Mesendoderm (in vitro differentiated cells): ENCODE measurements at regions not wholly inside any gene's neighbourhood (a gene's known extent, or its start where the extent isn't known, plus 50 kb on each side); places are given as distances from the start of the nearest gene placed in this dataset.
"Not testable (repeated sequence)": the region's sequence is repeated elsewhere in the genome, so short reads cannot be mapped to it uniquely, and the experiment has no call there.

Source experiments
- DNase-seq: peaks from one replicate; pipeline ENCODE4 v3.0.0; 2013
- H2AK5ac ChIP-seq: 2 replicates; pipeline ENCODE4 v1.6.1; 2013; ENCODE audit warnings: low read length, inconsistent platforms
- H2BK120ac ChIP-seq: 2 replicates; pipeline ENCODE4 v1.6.1; 2013; ENCODE audit warnings: low read depth, mild to moderate bottlenecking, low read length, moderate library complexity, mixed read lengths
- H2BK15ac ChIP-seq: replicated peaks from 2 replicates; pipeline ENCODE4 v1.6.1; 2013; ENCODE audit warnings: low read depth, mild to moderate bottlenecking, moderate library complexity
- H2BK5ac ChIP-seq: 2 replicates; pipeline ENCODE4 v1.6.1; 2013; ENCODE audit warnings: low read length, inconsistent platforms
- H3K18ac ChIP-seq: 2 replicates; pipeline ENCODE4 v1.6.1; 2013; ENCODE audit warnings: mild to moderate bottlenecking, low read length, mixed read lengths
- H3K23ac ChIP-seq: one replicate; pipeline ENCODE4 v1.6.1; 2013; ENCODE audit warnings: low read length
- H3K27ac ChIP-seq: 2 replicates; pipeline ENCODE4 v1.5.1; 2013; ENCODE audit warnings: low read depth, mild to moderate bottlenecking, inconsistent platforms, low read length, moderate library complexity
- H3K27me3 ChIP-seq: 2 replicates; pipeline ENCODE4 v1.6.1; 2013; ENCODE audit warnings: low read length, control low read depth, mild to moderate bottlenecking, inconsistent platforms; ENCODE audit not compliant: insufficient read depth, poor library complexity
- H3K36me3 ChIP-seq: 2 replicates; pipeline ENCODE4 v1.6.1; 2013; ENCODE audit warnings: low read length, inconsistent platforms; ENCODE audit not compliant: control insufficient read depth, insufficient read depth
- H3K4ac ChIP-seq: one replicate; pipeline ENCODE4 v1.6.1; 2013; ENCODE audit warnings: low read depth, mild to moderate bottlenecking, low read length, moderate library complexity
- H3K4me1 ChIP-seq: 2 replicates; pipeline ENCODE4 v1.6.1; 2013; ENCODE audit warnings: low read depth, low read length, inconsistent platforms; ENCODE audit not compliant: control insufficient read depth
- H3K4me2 ChIP-seq: 2 replicates; pipeline ENCODE4 v1.6.1; 2013; ENCODE audit warnings: low read length
- H3K4me3 ChIP-seq: 2 replicates; pipeline ENCODE4 v1.5.1; 2013; ENCODE audit warnings: mild to moderate bottlenecking, low read length
- H3K56ac ChIP-seq: one replicate; pipeline ENCODE4 v1.6.1; 2013; ENCODE audit warnings: low read length
- H3K79me1 ChIP-seq: 2 replicates; pipeline ENCODE4 v1.6.1; 2013; ENCODE audit warnings: low read length, inconsistent platforms
- H3K79me2 ChIP-seq: 2 replicates; pipeline ENCODE4 v1.6.1; 2013; ENCODE audit warnings: mild to moderate bottlenecking, low read length; ENCODE audit not compliant: control insufficient read depth, insufficient read depth
- H3K9ac ChIP-seq: 2 replicates; pipeline ENCODE4 v1.6.1; 2013; ENCODE audit warnings: low read length, inconsistent platforms
- H4K5ac ChIP-seq: one replicate; pipeline ENCODE4 v1.6.1; 2013; ENCODE audit warnings: low read length
- H4K8ac ChIP-seq: one replicate; pipeline ENCODE4 v1.6.1; 2013; ENCODE audit warnings: low read depth, mild to moderate bottlenecking, control low read depth, low read length, moderate library complexity
- WGBS: extraction: QIAGEN DNeasy Blood & Tissue Kit; methylation state at CpG from one replicate; pipeline ENCODE4 v1.1.7; 2013; ENCODE audit warnings: low lambda C conversion rate, missing lambda C conversion rate; ENCODE audit not compliant: insufficient coverage; ENCODE audit errors: extremely low coverage; 5-methylcytosine and 5-hydroxymethylcytosine counted together

DNA sequence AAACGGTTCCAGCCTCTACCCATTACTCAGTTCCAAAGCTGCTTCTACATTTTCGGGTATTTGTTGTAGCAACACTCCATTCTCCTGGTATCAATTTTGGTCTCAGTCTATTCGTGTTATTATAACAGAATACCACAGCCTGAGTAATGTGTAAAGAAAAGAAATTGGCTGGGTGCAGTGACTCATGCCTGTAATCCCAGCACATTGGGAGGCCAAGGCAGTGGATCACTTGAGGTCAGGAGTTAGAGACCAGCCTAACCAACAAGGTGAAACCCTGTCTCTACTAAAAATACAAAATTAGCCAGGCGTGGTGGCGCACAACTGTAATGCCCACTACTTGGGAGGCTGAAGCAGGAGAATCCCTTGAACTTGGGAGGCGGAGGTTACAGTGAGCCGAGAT is 213.9 kb downstream of the SPATA31A6 start:
- not testable (repeated sequence) for H3K4me3 ChIP-seq, H3K18ac ChIP-seq, H3K79me1 ChIP-seq, H3K9ac ChIP-seq, H2BK15ac ChIP-seq, H3K27ac ChIP-seq, H3K36me3 ChIP-seq, H3K27me3 ChIP-seq, H3K23ac ChIP-seq, H2BK5ac ChIP-seq, H4K5ac ChIP-seq, DNase-seq, H3K4me1 ChIP-seq, H3K56ac ChIP-seq, H2AK5ac ChIP-seq, H2BK120ac ChIP-seq, H3K4me2 ChIP-seq, H4K8ac ChIP-seq, H3K79me2 ChIP-seq, H3K4ac ChIP-seq
- no CpG with 5 or more reads among the region's 7 CpGs for WGBS

DNA sequence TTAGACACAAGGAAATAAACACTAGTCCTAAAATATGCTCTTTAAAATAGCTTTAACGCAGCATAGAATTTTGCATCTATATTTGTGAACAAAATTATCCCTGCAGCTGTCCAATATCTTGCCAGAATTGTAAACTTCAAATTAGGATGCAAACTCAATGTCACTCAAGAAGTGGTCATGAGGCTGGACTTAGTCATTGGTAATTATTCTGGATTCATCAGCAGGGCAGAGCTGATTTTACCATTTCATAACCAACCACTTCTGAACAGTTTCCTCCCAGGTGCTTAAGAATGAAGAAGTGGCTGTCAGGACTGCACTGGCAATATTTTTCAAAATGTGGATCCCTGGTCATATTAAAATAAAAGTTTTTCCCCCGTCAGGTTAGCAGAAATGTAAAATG is 219.5 kb downstream of the SPATA31A6 start:
- H3K56ac ChIP-seq, H2BK15ac ChIP-seq, H2BK5ac ChIP-seq, H4K8ac ChIP-seq, H3K27me3 ChIP-seq, H3K4ac ChIP-seq, H3K79me2 ChIP-seq, H3K27ac ChIP-seq, H3K4me2 ChIP-seq, H3K18ac ChIP-seq, DNase-seq, H2AK5ac ChIP-seq, H3K9ac ChIP-seq, H2BK120ac ChIP-seq, H3K79me1 ChIP-seq, H3K23ac ChIP-seq, H3K36me3 ChIP-seq, H3K4me3 ChIP-seq, H3K4me1 ChIP-seq, H4K5ac ChIP-seq: not testable (repeated sequence)
- WGBS: no CpG with 5 or more reads among the region's 2 CpGs

DNA sequence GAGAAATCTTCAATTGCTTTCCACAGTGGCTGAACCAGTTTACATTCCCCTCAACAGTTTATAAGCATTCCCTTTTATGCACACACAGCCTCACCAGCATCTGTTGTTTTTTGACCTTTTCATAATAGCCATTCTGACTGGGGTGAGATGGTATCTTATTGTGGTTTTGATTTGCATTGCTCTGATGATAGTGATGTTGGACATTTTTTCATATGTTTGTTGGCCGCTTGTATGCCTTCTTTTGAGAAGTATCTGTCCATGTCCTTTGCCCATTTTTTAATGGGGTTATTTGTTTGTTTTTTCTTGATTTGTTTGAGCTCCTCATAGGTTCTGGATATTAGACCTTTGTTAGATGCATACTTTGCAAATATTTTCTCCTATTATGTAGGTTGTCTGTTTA is 226.1 kb downstream of the SPATA31A6 start:
- not testable (repeated sequence) for H3K23ac ChIP-seq, H3K56ac ChIP-seq, H3K27ac ChIP-seq, H4K8ac ChIP-seq, H3K4ac ChIP-seq, H2BK120ac ChIP-seq, H4K5ac ChIP-seq, H3K4me3 ChIP-seq, H3K9ac ChIP-seq, H3K4me1 ChIP-seq, H2BK15ac ChIP-seq, H2AK5ac ChIP-seq, H2BK5ac ChIP-seq, DNase-seq, H3K79me1 ChIP-seq, H3K36me3 ChIP-seq, H3K27me3 ChIP-seq, H3K79me2 ChIP-seq, H3K4me2 ChIP-seq, H3K18ac ChIP-seq
- no CpG with 5 or more reads among the region's 1 CpG for WGBS

GRCh38 chr9:42412354-42412753 is 228.9 kb downstream of the SPATA31A6 start:
- not testable (repeated sequence) for H3K79me2 ChIP-seq, H3K9ac ChIP-seq, H3K4ac ChIP-seq, H2BK15ac ChIP-seq, H3K18ac ChIP-seq, H3K27ac ChIP-seq, H3K4me1 ChIP-seq, H3K4me2 ChIP-seq, H3K23ac ChIP-seq, H2BK120ac ChIP-seq, H3K56ac ChIP-seq, H2BK5ac ChIP-seq, H2AK5ac ChIP-seq, H3K27me3 ChIP-seq, H4K5ac ChIP-seq, H3K79me1 ChIP-seq, H4K8ac ChIP-seq, H3K36me3 ChIP-seq, DNase-seq, H3K4me3 ChIP-seq
- WGBS: no CpG with 5 or more reads among the region's 1 CpG

DNA sequence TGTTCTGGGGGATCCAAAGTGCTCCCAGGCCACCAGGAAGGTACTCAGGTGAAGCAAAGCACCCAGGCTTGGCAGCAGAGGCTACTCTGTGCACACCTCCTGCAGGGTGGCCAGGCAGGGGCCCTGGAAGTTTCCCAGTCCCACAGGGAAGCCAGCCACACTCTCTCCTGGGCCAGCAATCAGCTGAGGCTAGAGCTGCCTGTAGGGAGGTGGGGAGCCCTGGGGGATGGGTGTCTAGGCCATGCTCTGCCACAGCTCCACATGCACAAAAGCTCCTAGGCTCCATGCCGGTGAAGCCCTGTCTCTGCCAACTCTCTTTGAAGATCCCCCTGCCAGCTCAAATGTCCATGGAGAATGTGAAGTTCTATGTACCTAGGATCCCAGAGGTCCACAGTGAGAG is 231.4 kb downstream of the SPATA31A6 start:
- H3K27me3 ChIP-seq, H3K4me2 ChIP-seq, H3K36me3 ChIP-seq, H2BK5ac ChIP-seq, H3K56ac ChIP-seq, DNase-seq, H3K9ac ChIP-seq, H3K4me3 ChIP-seq, H3K18ac ChIP-seq, H3K4ac ChIP-seq, H2BK15ac ChIP-seq, H3K79me1 ChIP-seq, H4K8ac ChIP-seq, H3K79me2 ChIP-seq, H3K23ac ChIP-seq, H3K4me1 ChIP-seq, H2AK5ac ChIP-seq, H3K27ac ChIP-seq, H4K5ac ChIP-seq, H2BK120ac ChIP-seq: not testable (repeated sequence)
- no CpG with 5 or more reads among the region's 1 CpG for WGBS

- not testable (repeated sequence) for H3K18ac ChIP-seq, H3K4me1 ChIP-seq, H2BK15ac ChIP-seq, H3K4me3 ChIP-seq, H3K79me1 ChIP-seq, H2BK5ac ChIP-seq, H3K27ac ChIP-seq, DNase-seq, H3K36me3 ChIP-seq, H4K8ac ChIP-seq, H3K23ac ChIP-seq, H3K9ac ChIP-seq, H2BK120ac ChIP-seq, H3K79me2 ChIP-seq, H4K5ac ChIP-seq, H3K27me3 ChIP-seq, H3K4ac ChIP-seq, H3K56ac ChIP-seq, H3K4me2 ChIP-seq, H2AK5ac ChIP-seq
- WGBS: no CpG with 5 or more reads among the region's 8 CpGs
These were observed 236.2 kb downstream of the SPATA31A6 start for GRCh38 chr9:42419652-42420051.
